OCI-LY7 (cell line): ENCODE measurements at regions not wholly inside any gene's neighbourhood (a gene's known extent, or its start where the extent isn't known, plus 50 kb on each side); places are given as distances from the start of the nearest gene placed in this dataset.

Experiments
- BruUV-seq: library from RNA; stranded (reverse); fragments of 400-500 nt; replicated peaks from 2 replicates; lab custom pipeline; 2021; lab: Mats Ljungman, UMichigan
- CTCF ChIA-PET: fragments of 300-600 bp; sonication (Branson Sonifier 250); formaldehyde crosslinking; loops from one replicate; lab custom pipeline; 2022; ENCODE audit warnings: antibody characterized with exemption; ENCODE audit not compliant: unreplicated experiment; lab: Charles Lee
- POLR2A ChIA-PET: fragments of 300-600 bp; sonication (Branson Sonifier 250); formaldehyde crosslinking; loops from one replicate; lab custom pipeline; 2022; ENCODE audit warnings: antibody characterized with exemption; lab: Charles Lee
- DNase-seq: peaks from one replicate; pipeline ENCODE4 v3.0.0-alpha.2; 2015; ENCODE audit warnings: low spot score
- H2AFZ ChIP-seq: fragments of 200-600 bp; sonication (generic), shearing (Covaris generic); 2 replicates; pipeline ENCODE4 v1.6.1; 2014; ENCODE audit warnings: mild to moderate bottlenecking, antibody characterized with exemption, low read length, moderate library complexity
- H3K27ac ChIP-seq: fragments of 200-600 bp; sonication (generic); 2 replicates; pipeline ENCODE4 v1.5.1; 2014; ENCODE audit warnings: mixed run types, low read depth, mild to moderate bottlenecking, moderate library complexity, low read length, inconsistent platforms; ENCODE audit not compliant: poor library complexity, severe bottlenecking
- H3K36me3 ChIP-seq: fragments of 200-600 bp; sonication (generic); 2 replicates; pipeline ENCODE4 v1.6.1; 2014; ENCODE audit warnings: mild to moderate bottlenecking, antibody characterized with exemption, low read length, moderate library complexity, mixed read lengths; ENCODE audit not compliant: insufficient read depth
- H3K4me1 ChIP-seq: fragments of 200-600 bp; sonication (generic); 2 replicates; pipeline ENCODE4 v1.5.1; 2014; ENCODE audit warnings: mild to moderate bottlenecking, low read length; ENCODE audit not compliant: insufficient read depth, poor library complexity, severe bottlenecking
- H3K4me2 ChIP-seq: fragments of 200-600 bp; sonication (generic); 2 replicates; pipeline ENCODE4 v1.6.1; 2014; ENCODE audit warnings: mild to moderate bottlenecking, low read length
- H3K4me3 ChIP-seq: fragments of 200-600 bp; sonication (generic); 2 replicates; pipeline ENCODE4 v1.5.1; 2014; ENCODE audit warnings: mild to moderate bottlenecking, low read depth, low read length; ENCODE audit not compliant: poor library complexity, severe bottlenecking
- H3K79me2 ChIP-seq: fragments of 200-600 bp; sonication (generic); 2 replicates; pipeline ENCODE4 v1.6.1; 2016; ENCODE audit warnings: low read depth, mild to moderate bottlenecking, low read length, moderate library complexity, mixed read lengths; ENCODE audit not compliant: insufficient read depth
- H3K9me2 ChIP-seq: fragments of 200-600 bp; sonication (generic); 2 replicates; pipeline ENCODE4 v1.6.1; 2016; ENCODE audit warnings: mild to moderate bottlenecking, low read length, mixed read lengths; ENCODE audit not compliant: insufficient read depth
- H3K9me3 ChIP-seq: fragments of 200-600 bp; sonication (generic); 2 replicates; pipeline ENCODE4 v1.6.1; 2014; ENCODE audit warnings: mild to moderate bottlenecking, mixed run types, low read length, mixed read lengths
- H4K20me1 ChIP-seq: fragments of 200-600 bp; sonication (generic); 2 replicates; pipeline ENCODE4 v1.6.1; 2014; ENCODE audit warnings: mild to moderate bottlenecking, antibody characterized with exemption, low read length, moderate library complexity, mixed read lengths; ENCODE audit not compliant: insufficient read depth
- CTCF ChIP-seq: fragments of 200-600 bp; sonication (generic); conservative IDR thresholded peaks from 2 replicates; pipeline ENCODE4 v1.5.1; 2014; ENCODE audit warnings: mild to moderate bottlenecking, antibody characterized with exemption, low read length, moderate library complexity, mixed read lengths
- EZH2phosphoT487 ChIP-seq: fragments of 200-600 bp; sonication (generic); IDR thresholded peaks from 2 replicates; pipeline ENCODE4 v1.6.1; 2018; ENCODE audit warnings: low read depth, borderline replicate concordance, mild to moderate bottlenecking, mixed run types, antibody characterized with exemption, low read length, moderate library complexity, mixed read lengths
- intact Hi-C: fragments of 100-400 bp; cut with micrococcal nuclease; formaldehyde crosslinking; loops from one replicate; pipeline ENCODE4 v1.10.0; 2022; ENCODE audit not compliant: unreplicated experiment

- no peak for DNase-seq
- Histone ChIP-seq H3K4me2 (no peak overlapping the region), H3K79me2 (no peaks in the 10 kb centered on the region), H3K9me3 (no peaks in the 10 kb centered on the region), H3K4me3 (no peak overlapping the region), H3K4me1 (no peaks in the 10 kb centered on the region), H3K36me3 (no peaks in the 10 kb centered on the region), H2AFZ (no peak overlapping the region), H3K27ac (no peak overlapping the region), H3K9me2 (no peaks in the 10 kb centered on the region), H4K20me1 (no peaks in the 10 kb centered on the region)
- intact Hi-C loops: loop anchor here (5.0 kb wide), 1 partner anchor 152 kb away; no protein-coding TSS in a partner anchor
- no TSS peak for BruUV-seq
- ChIA-PET POLR2A (no interaction called here), CTCF (no interaction called here)
- TF ChIP-seq CTCF (no peak), EZH2phosphoT487 (no peak)
These were observed 205.2 kb upstream of the NANOGP8 start for GRCh38 chr15:35290301-35290721.

- intact Hi-C loops: no loop called here
- Histone ChIP-seq H2AFZ (no peak overlapping the region), H3K4me1 (no peaks in the 10 kb centered on the region), H3K4me2 (no peak overlapping the region), H3K27ac (no peak overlapping the region), H3K4me3 (no peak overlapping the region), H3K9me2 (no peaks in the 10 kb centered on the region), H3K79me2 (no peaks in the 10 kb centered on the region), H3K36me3 (no peaks in the 10 kb centered on the region), H3K9me3 (no peaks in the 10 kb centered on the region), H4K20me1 (no peaks in the 10 kb centered on the region)
- ChIA-PET POLR2A (interaction anchor here (0.7 to 0.8 kb wide), 2 partner anchors 18 to 1208 kb away, joined by 3 to 4 read pairs; no protein-coding TSS in a partner anchor), CTCF (interaction anchor here (0.5 to 0.6 kb wide), 2 partner anchors 16 to 155 kb away, joined by 4 read pairs; no protein-coding TSS in a partner anchor)
- no TSS peak for BruUV-seq
- DNase-seq: peak; percentile 37
- TF ChIP-seq EZH2phosphoT487 (no peak), CTCF (peak; percentile 89)
These were observed 204.0 kb upstream of the NANOGP8 start for GRCh38 chr15:35289024-35289617.

- intact Hi-C loops: no loop called here
- no TSS peak for BruUV-seq
- CTCF ChIA-PET: interaction anchor here (0.5 kb wide), 1 partner anchor 16 kb away, joined by 4 read pairs; no protein-coding TSS in a partner anchor
- TF ChIP-seq CTCF (no peak), EZH2phosphoT487 (no peak)
- H3K79me2 ChIP-seq: no peaks in the 10 kb centered on the region
- H4K20me1 ChIP-seq: no peaks in the 10 kb centered on the region
- H3K4me2 ChIP-seq: no peak overlapping the region
- no peak for DNase-seq
- H3K27ac ChIP-seq: no peak overlapping the region
- H2AFZ ChIP-seq: no peak overlapping the region
- no peaks in the 10 kb centered on the region for H3K36me3 ChIP-seq
- H3K4me3 ChIP-seq: no peak overlapping the region
- no peaks in the 10 kb centered on the region for H3K9me3 ChIP-seq
- no peaks in the 10 kb centered on the region for H3K4me1 ChIP-seq
- POLR2A ChIA-PET: interaction anchor here (0.8 kb wide), 1 partner anchor 1209 kb away, joined by 4 read pairs; no protein-coding TSS in a partner anchor
- no peaks in the 10 kb centered on the region for H3K9me2 ChIP-seq
These were observed 203.5 kb upstream of the NANOGP8 start for GRCh38 chr15:35288580-35288979.
